H9 (cell line): ENCODE measurements at regions not wholly inside any gene's neighbourhood (a gene's known extent, or its start where the extent isn't known, plus 50 kb on each side); places are given as distances from the start of the nearest gene placed in this dataset.

Experiments
- DNase-seq: peaks from one replicate; pipeline ENCODE4 v3.0.0-alpha.2; 2017
- H2AFZ ChIP-seq: one replicate; pipeline ENCODE4 v1.6.1; 2013; ENCODE audit warnings: mild to moderate bottlenecking, low read length, control low read depth, moderate library complexity
- H2AK5ac ChIP-seq: 2 replicates; pipeline ENCODE4 v1.6.1; 2013; ENCODE audit warnings: low read length, control low read depth, mixed read lengths; ENCODE audit not compliant: insufficient read length
- H2BK120ac ChIP-seq: one replicate; pipeline ENCODE4 v1.6.1; 2013; ENCODE audit warnings: low read depth, mild to moderate bottlenecking, low read length, control low read depth, inconsistent platforms; ENCODE audit not compliant: poor library complexity, severe bottlenecking
- H2BK12ac ChIP-seq: 2 replicates; pipeline ENCODE4 v1.6.1; 2013; ENCODE audit warnings: low read length, control low read depth, mixed read lengths, low read depth; ENCODE audit not compliant: insufficient read length
- H2BK15ac ChIP-seq: 2 replicates; pipeline ENCODE4 v1.6.1; 2013; ENCODE audit warnings: low read depth, low read length, control low read depth
- H2BK20ac ChIP-seq: one replicate; pipeline ENCODE4 v1.6.1; 2013; ENCODE audit warnings: low read depth, mild to moderate bottlenecking, low read length, control low read depth, inconsistent platforms; ENCODE audit not compliant: poor library complexity, severe bottlenecking
- H2BK5ac ChIP-seq: 2 replicates; pipeline ENCODE4 v1.6.1; 2013; ENCODE audit warnings: low read length, control low read depth, mixed read lengths; ENCODE audit not compliant: insufficient read length
- H3K14ac ChIP-seq: 2 replicates; pipeline ENCODE4 v1.6.1; 2013; ENCODE audit warnings: low read length, control low read depth; ENCODE audit not compliant: insufficient read depth
- H3K18ac ChIP-seq: 2 replicates; pipeline ENCODE4 v1.6.1; 2013; ENCODE audit warnings: low read depth, mild to moderate bottlenecking, mixed read lengths, low read length, control low read depth; ENCODE audit not compliant: insufficient read length
- H3K23ac ChIP-seq: 2 replicates; pipeline ENCODE4 v1.6.1; 2013; ENCODE audit warnings: low read length, control low read depth, mixed read lengths, low read depth; ENCODE audit not compliant: insufficient read length
- H3K23me2 ChIP-seq: 2 replicates; pipeline ENCODE4 v1.6.1; 2013; ENCODE audit warnings: low read depth, mild to moderate bottlenecking, mixed read lengths, low read length, control low read depth; ENCODE audit not compliant: insufficient read length, poor library complexity, severe bottlenecking
- H3K27ac ChIP-seq: 2 replicates; pipeline ENCODE4 v1.5.1; 2013; ENCODE audit warnings: low read length, control low read depth, mixed read lengths, low read depth; ENCODE audit not compliant: insufficient read length
- H3K27me3 ChIP-seq: 2 replicates; pipeline ENCODE4 v1.6.1; 2013; ENCODE audit warnings: low read length, control low read depth, inconsistent platforms; ENCODE audit not compliant: insufficient read depth
- H3K4ac ChIP-seq: 2 replicates; pipeline ENCODE4 v1.6.1; 2013; ENCODE audit warnings: low read depth, mild to moderate bottlenecking, control low read depth, inconsistent platforms, low read length, moderate library complexity
- H3K4me1 ChIP-seq: 2 replicates; pipeline ENCODE4 v1.6.1; 2013; ENCODE audit warnings: low read length, control low read depth, inconsistent platforms; ENCODE audit not compliant: insufficient read depth
- H3K4me2 ChIP-seq: 2 replicates; pipeline ENCODE4 v1.6.1; 2013; ENCODE audit warnings: low read length, control low read depth, mixed read lengths; ENCODE audit not compliant: insufficient read length, insufficient read depth
- H3K56ac ChIP-seq: 2 replicates; pipeline ENCODE4 v1.6.1; 2013; ENCODE audit warnings: low read depth, mild to moderate bottlenecking, mixed read lengths, low read length, control low read depth; ENCODE audit not compliant: insufficient read length
- H3K79me1 ChIP-seq: 2 replicates; pipeline ENCODE4 v1.6.1; 2013; ENCODE audit warnings: low read depth, mild to moderate bottlenecking, moderate library complexity, low read length, control low read depth, inconsistent platforms; ENCODE audit not compliant: insufficient read depth, poor library complexity, severe bottlenecking
- H3K79me2 ChIP-seq: 2 replicates; pipeline ENCODE4 v1.6.1; 2013; ENCODE audit warnings: low read length, control low read depth, inconsistent platforms; ENCODE audit not compliant: insufficient read depth
- H3K9ac ChIP-seq: 2 replicates; pipeline ENCODE4 v1.6.1; 2013; ENCODE audit warnings: low read length, control low read depth, mixed read lengths; ENCODE audit not compliant: insufficient read length; ENCODE audit errors: extremely low read depth
- H3K9me3 ChIP-seq: one replicate; pipeline ENCODE4 v1.6.1; 2013; ENCODE audit warnings: low read depth, low read length, inconsistent platforms; ENCODE audit not compliant: control insufficient read depth
- H3T11ph ChIP-seq: one replicate; pipeline ENCODE4 v1.6.1; 2013; ENCODE audit warnings: mild to moderate bottlenecking, low read length, control low read depth, inconsistent platforms
- H4K20me1 ChIP-seq: one replicate; pipeline ENCODE4 v1.6.1; 2013; ENCODE audit not compliant: control insufficient read depth, insufficient read length, insufficient read depth
- H4K5ac ChIP-seq: 2 replicates; pipeline ENCODE4 v1.6.1; 2013; ENCODE audit warnings: low read depth, mild to moderate bottlenecking, mixed read lengths, low read length, control low read depth; ENCODE audit not compliant: insufficient read length
- H4K8ac ChIP-seq: replicated peaks from 2 replicates; pipeline ENCODE4 v1.6.1; 2013; ENCODE audit warnings: low read length, control low read depth, mixed read lengths, low read depth; ENCODE audit not compliant: insufficient read length
- H4K91ac ChIP-seq: 2 replicates; pipeline ENCODE4 v1.6.1; 2013; ENCODE audit warnings: low read depth, mild to moderate bottlenecking, moderate library complexity, mixed read lengths, low read length, control low read depth; ENCODE audit not compliant: insufficient read length
- H3K27ac Mint-ChIP-seq, 3 experiments: 2 replicates in 2 of 3; 3 replicates in 1 of 3; pipeline ENCODE4 v1.8.0; 2020 to 2021; ENCODE audit warnings: mixed read lengths in 3 of 3, mild to moderate bottlenecking in 1 of 3, moderate library complexity in 1 of 3
- H3K27me3 Mint-ChIP-seq: 2 replicates; pipeline ENCODE4 v1.8.0; 2021; ENCODE audit warnings: low read depth, mild to moderate bottlenecking, moderate library complexity, mixed read lengths
- H3K36me3 Mint-ChIP-seq, 3 experiments: 2 replicates in 2 of 3; 3 replicates in 1 of 3; pipeline ENCODE4 v1.8.0; 2020 to 2021; ENCODE audit warnings: low read depth in 3 of 3, mixed read lengths in 3 of 3; ENCODE audit not compliant: insufficient read depth in 1 of 3
- H3K4me1 Mint-ChIP-seq, 2 experiments: 2 replicates each; pipeline ENCODE4 v1.8.0; 2020; ENCODE audit warnings: mixed read lengths in 2 of 2
- H3K4me3 Mint-ChIP-seq, 2 experiments: 2 replicates in 1 of 2; 3 replicates in 1 of 2; pipeline ENCODE4 v1.8.0; 2020 to 2021; ENCODE audit warnings: mild to moderate bottlenecking in 2 of 2, mixed read lengths in 2 of 2, moderate library complexity in 1 of 2
- H3K9me3 Mint-ChIP-seq, 2 experiments: 2 replicates in 1 of 2; 3 replicates in 1 of 2; pipeline ENCODE4 v1.8.0; 2020; ENCODE audit warnings: mild to moderate bottlenecking in 2 of 2, mixed read lengths in 2 of 2, moderate library complexity in 1 of 2
- CTCF ChIP-seq: fragments of 200-600 bp; sonication (generic); conservative IDR thresholded peaks from 3 replicates; pipeline ENCODE4 v1.8.0; 2021; ENCODE audit warnings: antibody characterized with exemption, mild to moderate bottlenecking
- WGBS: extraction: QIAGEN DNeasy Blood & Tissue Kit; methylation state at CpG from one replicate; pipeline ENCODE4 v1.1.7; 2013; ENCODE audit warnings: missing lambda C conversion rate, low lambda C conversion rate, mixed read lengths; ENCODE audit not compliant: insufficient read length; ENCODE audit errors: extremely low coverage; 5-methylcytosine and 5-hydroxymethylcytosine counted together

- no peaks in the 10 kb centered on the region for H3K9me3 Mint-ChIP-seq
These were observed 257.1 kb downstream of the BRINP2 start for GRCh38 chr1:177427811-177428210.

More at GRCh38 chr1:177427811-177428210, 257.1 kb downstream of the BRINP2 start:
- Histone ChIP-seq H3K18ac (no peak overlapping the region), H3K23me2 (no peaks in the 10 kb centered on the region), H2BK15ac (no peak overlapping the region), H3K27me3 (no peaks in the 10 kb centered on the region), H3K79me2 (no peaks in the 10 kb centered on the region), H3K9ac (no peak overlapping the region), H3K4me2 (no peak overlapping the region), H2BK20ac (no peak overlapping the region), H4K8ac (no peak overlapping the region), H4K91ac (no peak overlapping the region), H3T11ph (no peak overlapping the region), H3K27ac (no peak overlapping the region), H3K9me3 (no peaks in the 10 kb centered on the region), H2BK120ac (no peak overlapping the region), H3K79me1 (no peaks in the 10 kb centered on the region), H2AK5ac (no peak overlapping the region), H3K14ac (no peak overlapping the region), H3K4ac (no peak overlapping the region), H3K23ac (no peak overlapping the region), H3K4me1 (no peaks in the 10 kb centered on the region), H2BK5ac (no peak overlapping the region), H2BK12ac (no peak overlapping the region), H2AFZ (no peak overlapping the region), H4K20me1 (no peaks in the 10 kb centered on the region), H3K56ac (no peak overlapping the region), H4K5ac (no peak overlapping the region)
- H3K36me3 Mint-ChIP-seq: no peaks in the 10 kb centered on the region
- H3K27me3 Mint-ChIP-seq: no peaks in the 10 kb centered on the region; the same call in none of the 2 replicates
- WGBS: no CpG with 5 or more reads among the region's 1 CpG
- H3K27ac Mint-ChIP-seq: no peak overlapping the region
- DNase-seq: no peak
- H3K4me1 Mint-ChIP-seq: no peaks in the 10 kb centered on the region
- H3K4me3 Mint-ChIP-seq: no peak overlapping the region
- TF ChIP-seq CTCF: no peak
